HCT116 (cell line): ENCODE measurements at regions not wholly inside any gene's neighbourhood (a gene's known extent, or its start where the extent isn't known, plus 50 kb on each side); places are given as distances from the start of the nearest gene placed in this dataset.

Source experiments
- ATAC-seq: fragments of 200-7000 bp; cut with Tn5 transposase; 2 replicates; pipeline ENCODE4 v1.9.1; 2020; ENCODE audit warnings: mild to moderate bottlenecking, moderate library complexity
- BruUV-seq: library from RNA; stranded (reverse); fragments of 400-500 nt; replicated peaks from 2 replicates; lab custom pipeline; 2021; lab: Mats Ljungman, UMichigan
- CTCF ChIA-PET: fragments of 300-600 bp; sonication (Branson Sonifier 250); formaldehyde crosslinking; loops from one replicate; lab custom pipeline; 2021; ENCODE audit warnings: antibody characterized with exemption; lab: Charles Lee
- POLR2A ChIA-PET: fragments of 300-600, 350-600 bp; sonication (Branson Sonifier 250); formaldehyde crosslinking; loops from one replicate; lab custom pipeline; 2021; ENCODE audit warnings: antibody characterized with exemption; lab: Charles Lee
- RAD21 ChIA-PET, 2 experiments: fragments of 300-600 bp; sonication (Branson Sonifier 250); formaldehyde crosslinking; loops; one replicate each; lab custom pipeline; 2023; ENCODE audit warnings: low total read pairs in 2 of 2; ENCODE audit not compliant: uncharacterized antibody in 2 of 2, unreplicated experiment in 2 of 2, low non-redundant PET in 1 of 2; lab: Charles Lee
- DNase-seq: peaks from one replicate; pipeline ENCODE4 v3.0.0-alpha.2; 2010; ENCODE audit warnings: low read depth, low spot score
- H2AFZ ChIP-seq: fragments of 200-600 bp; shearing (Covaris generic), sonication (generic); 2 replicates; pipeline ENCODE4 v1.6.1; 2017; ENCODE audit warnings: low read depth, mixed run types, mixed read lengths, antibody characterized with exemption, low read length; ENCODE audit not compliant: poor library complexity, severe bottlenecking
- H3K27ac ChIP-seq: 2 replicates; pipeline ENCODE4 v1.5.1; 2012; ENCODE audit warnings: low read depth, low read length
- H3K27me3 ChIP-seq: fragments of 200-600 bp; sonication (generic); 2 replicates; pipeline ENCODE4 v1.6.1; 2016; ENCODE audit warnings: mixed run types, low read length, mixed read lengths; ENCODE audit not compliant: insufficient read depth
- H3K36me3 ChIP-seq, 2 experiments: fragments of 200-500 bp in 1 of 2; fragments of 200-600 bp in 1 of 2; sonication (Bioruptor generic) in 1 of 2; sonication (generic) in 1 of 2; 2 replicates each; pipeline versions ENCODE4 v1.5.1 to v1.6.1; 2014 to 2016; ENCODE audit warnings: low read length in 2 of 2, inconsistent platforms in 1 of 2, mixed read lengths in 1 of 2, mixed run types in 1 of 2; ENCODE audit not compliant: insufficient read depth in 2 of 2, control insufficient read depth in 1 of 2
- H3K4me1 ChIP-seq, 2 experiments: fragments of 200-600 bp in 1 of 2; sonication (generic) in 1 of 2; 2 replicates each; pipeline versions ENCODE4 v1.5.1 to v1.6.1; 2012 to 2017; ENCODE audit warnings: low read length in 2 of 2, inconsistent platforms in 1 of 2, mild to moderate bottlenecking in 1 of 2, mixed read lengths in 1 of 2, mixed run types in 1 of 2, moderate library complexity in 1 of 2; ENCODE audit not compliant: insufficient read depth in 2 of 2, control insufficient read depth in 1 of 2
- H3K4me2 ChIP-seq: fragments of 200-600 bp; sonication (generic); 2 replicates; pipeline ENCODE4 v1.6.1; 2017; ENCODE audit warnings: mixed run types, low read length, mixed read lengths
- H3K4me3 ChIP-seq, 2 experiments: fragments of 200-600 bp in 1 of 2; sonication (generic) in 1 of 2; replicated peaks in 1 of 2; 2 replicates each; pipeline ENCODE4 v1.5.1; 2011 to 2016; ENCODE audit warnings: low read length in 2 of 2, control low read depth in 1 of 2, low read depth in 1 of 2, mild to moderate bottlenecking in 1 of 2, mixed read lengths in 1 of 2, mixed run types in 1 of 2
- H3K79me2 ChIP-seq: fragments of 200-600 bp; sonication (generic); 2 replicates; pipeline ENCODE4 v1.6.1; 2017; ENCODE audit warnings: mild to moderate bottlenecking, mixed run types, low read length, moderate library complexity, mixed read lengths; ENCODE audit not compliant: insufficient read depth
- H3K9ac ChIP-seq: fragments of 200-600 bp; sonication (generic); 2 replicates; pipeline ENCODE4 v1.6.1; 2016; ENCODE audit warnings: low read length, mixed read lengths
- H3K9me2 ChIP-seq: fragments of 200-600 bp; sonication (generic), shearing (Covaris generic); 2 replicates; pipeline ENCODE4 v1.6.1; 2017; ENCODE audit warnings: mixed run types, mild to moderate bottlenecking, moderate library complexity; ENCODE audit not compliant: insufficient read depth
- H3K9me3 ChIP-seq, 2 experiments: fragments of 200-500 bp in 1 of 2; fragments of 200-600 bp in 1 of 2; sonication (Bioruptor generic) in 1 of 2; sonication (generic) in 1 of 2; 2 replicates each; pipeline ENCODE4 v1.6.1; 2014 to 2017; ENCODE audit warnings: low read length in 2 of 2, mixed read lengths in 2 of 2, inconsistent platforms in 1 of 2, low read depth in 1 of 2, mild to moderate bottlenecking in 1 of 2, mixed run types in 1 of 2, moderate library complexity in 1 of 2; ENCODE audit not compliant: control insufficient read depth in 1 of 2, insufficient read depth in 1 of 2
- H4K20me1 ChIP-seq: fragments of 200-600 bp; sonication (generic), shearing (Covaris generic); 2 replicates; pipeline ENCODE4 v1.6.1; 2017; ENCODE audit warnings: mixed run types, mild to moderate bottlenecking, moderate library complexity; ENCODE audit not compliant: insufficient read depth
- CBX3 ChIP-seq: IDR thresholded peaks from 2 replicates; pipeline ENCODE4 v1.6.1; 2012; ENCODE audit warnings: low read depth
- CEBPB ChIP-seq: IDR thresholded peaks from 2 replicates; pipeline ENCODE4 v1.6.1; 2012; ENCODE audit warnings: low read depth
- ELF1 ChIP-seq: IDR thresholded peaks from 2 replicates; pipeline ENCODE4 v1.6.1; 2012; ENCODE audit warnings: low read depth, borderline replicate concordance
- EZH2phosphoT487 ChIP-seq: fragments of 200-600 bp; IDR thresholded peaks from 2 replicates; pipeline ENCODE4 v1.6.1; 2018; ENCODE audit warnings: antibody characterized with exemption, borderline replicate concordance
- POLR2A ChIP-seq: IDR thresholded peaks from 2 replicates; pipeline ENCODE4 v1.7.0; 2011; ENCODE audit warnings: borderline replicate concordance; ENCODE audit not compliant: insufficient read depth, insufficient read length; ENCODE audit errors: extremely low read depth
- ZNF274 ChIP-seq: fragments of 200-500 bp; sonication (Bioruptor generic); IDR thresholded peaks from 2 replicates; pipeline ENCODE4 v1.6.1; 2014; ENCODE audit warnings: mild to moderate bottlenecking, low read depth, low read length, inconsistent platforms
- intact Hi-C: fragments of 100-400 bp; cut with micrococcal nuclease; formaldehyde crosslinking; loops from 2 replicates; pipeline ENCODE4 v1.10.0; 2022
- TF ChIP-seq, protein P1 (sequence below): IDR thresholded peaks from 2 replicates; pipeline ENCODE4 v1.6.1; 2011; ENCODE audit warnings: mild to moderate bottlenecking, low read length, moderate library complexity; ENCODE audit not compliant: insufficient replicate concordance; ENCODE audit errors: extremely low read depth
- TF ChIP-seq, protein P2 (sequence below), 3 experiments: fragments of 200-600 bp in 1 of 3; sonication (generic) in 1 of 3; IDR thresholded peaks in 2 of 3; conservative IDR thresholded peaks in 1 of 3; 2 replicates each; pipeline ENCODE4 v1.5.1; 2012 to 2017; ENCODE audit warnings: low read depth in 2 of 3, low read length in 2 of 3, antibody characterized with exemption in 1 of 3, borderline replicate concordance in 1 of 3, control low read depth in 1 of 3, mild to moderate bottlenecking in 1 of 3, mixed read lengths in 1 of 3, mixed run types in 1 of 3, moderate library complexity in 1 of 3; ENCODE audit not compliant: insufficient read depth in 1 of 3

DNA sequence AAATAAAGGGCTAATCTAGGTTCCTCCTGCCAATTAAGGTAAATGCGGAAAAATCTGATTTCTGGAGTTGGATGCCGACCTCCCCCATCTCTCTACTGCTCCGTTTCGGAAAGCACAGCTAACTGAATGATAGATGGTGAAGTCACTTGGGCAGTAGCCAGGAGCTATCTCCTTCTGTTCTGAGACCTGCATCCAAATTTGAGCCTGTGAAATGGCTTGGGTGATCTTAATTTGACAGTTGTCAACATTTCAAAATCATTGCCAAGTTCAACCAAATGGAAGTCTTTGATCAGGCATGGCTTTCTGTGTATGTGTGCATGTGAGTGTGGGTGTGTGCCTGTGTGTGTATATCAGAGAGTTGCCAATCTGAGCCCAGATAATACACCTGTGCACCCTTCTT, 217.2 kb downstream of the ZNF516 start:
- ChIA-PET POLR2A (no interaction called here), RAD21 (no interaction called here), CTCF (no interaction called here)
- no TSS peak for BruUV-seq
- H3K9ac ChIP-seq = no peak overlapping the region
- ATAC-seq (no peak), DNase-seq (no peak)
- no peaks in the 10 kb centered on the region for H3K79me2 ChIP-seq
- peaks cover 0 to 3% of the 10 kb centered on the region in 2 experiments; a peak in 1 of 4 replicates for H3K4me1 ChIP-seq
- H3K36me3 ChIP-seq = no peaks in the 10 kb centered on the region
- no peak overlapping the region for H3K4me3 ChIP-seq
- H2AFZ ChIP-seq = no peak overlapping the region
- peaks cover 29% of the 10 kb centered on the region for H3K27me3 ChIP-seq
- no peak overlapping the region for H3K27ac ChIP-seq
- no peak for TF ChIP-seq POLR2A
- no peak for TF ChIP-seq CEBPB
- TF ChIP-seq EZH2phosphoT487 = no peak
- TF ChIP-seq CBX3 = no peak
- no peak for TF ChIP-seq ELF1
- TF ChIP-seq, protein P1, sequence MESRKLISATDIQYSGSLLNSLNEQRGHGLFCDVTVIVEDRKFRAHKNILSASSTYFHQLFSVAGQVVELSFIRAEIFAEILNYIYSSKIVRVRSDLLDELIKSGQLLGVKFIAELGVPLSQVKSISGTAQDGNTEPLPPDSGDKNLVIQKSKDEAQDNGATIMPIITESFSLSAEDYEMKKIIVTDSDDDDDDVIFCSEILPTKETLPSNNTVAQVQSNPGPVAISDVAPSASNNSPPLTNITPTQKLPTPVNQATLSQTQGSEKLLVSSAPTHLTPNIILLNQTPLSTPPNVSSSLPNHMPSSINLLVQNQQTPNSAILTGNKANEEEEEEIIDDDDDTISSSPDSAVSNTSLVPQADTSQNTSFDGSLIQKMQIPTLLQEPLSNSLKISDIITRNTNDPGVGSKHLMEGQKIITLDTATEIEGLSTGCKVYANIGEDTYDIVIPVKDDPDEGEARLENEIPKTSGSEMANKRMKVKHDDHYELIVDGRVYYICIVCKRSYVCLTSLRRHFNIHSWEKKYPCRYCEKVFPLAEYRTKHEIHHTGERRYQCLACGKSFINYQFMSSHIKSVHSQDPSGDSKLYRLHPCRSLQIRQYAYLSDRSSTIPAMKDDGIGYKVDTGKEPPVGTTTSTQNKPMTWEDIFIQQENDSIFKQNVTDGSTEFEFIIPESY = no peak
- TF ChIP-seq, protein P2, sequence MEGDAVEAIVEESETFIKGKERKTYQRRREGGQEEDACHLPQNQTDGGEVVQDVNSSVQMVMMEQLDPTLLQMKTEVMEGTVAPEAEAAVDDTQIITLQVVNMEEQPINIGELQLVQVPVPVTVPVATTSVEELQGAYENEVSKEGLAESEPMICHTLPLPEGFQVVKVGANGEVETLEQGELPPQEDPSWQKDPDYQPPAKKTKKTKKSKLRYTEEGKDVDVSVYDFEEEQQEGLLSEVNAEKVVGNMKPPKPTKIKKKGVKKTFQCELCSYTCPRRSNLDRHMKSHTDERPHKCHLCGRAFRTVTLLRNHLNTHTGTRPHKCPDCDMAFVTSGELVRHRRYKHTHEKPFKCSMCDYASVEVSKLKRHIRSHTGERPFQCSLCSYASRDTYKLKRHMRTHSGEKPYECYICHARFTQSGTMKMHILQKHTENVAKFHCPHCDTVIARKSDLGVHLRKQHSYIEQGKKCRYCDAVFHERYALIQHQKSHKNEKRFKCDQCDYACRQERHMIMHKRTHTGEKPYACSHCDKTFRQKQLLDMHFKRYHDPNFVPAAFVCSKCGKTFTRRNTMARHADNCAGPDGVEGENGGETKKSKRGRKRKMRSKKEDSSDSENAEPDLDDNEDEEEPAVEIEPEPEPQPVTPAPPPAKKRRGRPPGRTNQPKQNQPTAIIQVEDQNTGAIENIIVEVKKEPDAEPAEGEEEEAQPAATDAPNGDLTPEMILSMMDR (IDR thresholded peaks at IDR 0.05 in 2 of 3, conservative IDR thresholded peaks at IDR 0.05 in 1 of 3; ENCODE audit: borderline replicate concordance in 1 of 3, insufficient read depth in 1 of 3, low read depth in 2 of 3, low read length in 2 of 3) = no peak
- TF ChIP-seq ZNF274 = no peak
- H3K9me3 ChIP-seq = no peaks in the 10 kb centered on the region
- H4K20me1 ChIP-seq = no peaks in the 10 kb centered on the region
- no peak overlapping the region for H3K4me2 ChIP-seq
- no peaks in the 10 kb centered on the region for H3K9me2 ChIP-seq
- intact Hi-C loops = no loop called here
